ENCODE measurements at regions not wholly inside any gene's neighbourhood (a gene's known extent, or its start where the extent isn't known, plus 50 kb on each side); places are given as distances from the start of the nearest gene placed in this dataset.

- no peak for TF ChIP-seq EP300 (IDR thresholded peaks at IDR 0.05)
- no peak for TF ChIP-seq CTCF (IDR thresholded peaks at IDR 0.05)
- TF ChIP-seq POLR2AphosphoS5 (IDR thresholded peaks at IDR 0.05) = no peak
- TF ChIP-seq POLR2A (IDR thresholded peaks at IDR 0.05) = no peak
- Histone ChIP-seq H3K9me3 (no peaks in the 10 kb centered on the region), H3K36me3 (no peaks in the 10 kb centered on the region), H3K4me1 (peaks cover 0 to 45% (median 40%) of the 10 kb centered on the region in 4 donors), H3K27me3 (no peaks in the 10 kb centered on the region), H3K4me3 (no peak overlapping the region), H3K27ac (no peak overlapping the region)
- intact Hi-C loops (cut with DNase I) = no loop called here
- no peak for DNase-seq
- WGBS, 2 donors = 90 to 93% methylated on average over 13 of the region's 13 CpGs
These were observed 103.3 kb upstream of the PITX1 start for GRCh38 chr5:135137146-135137915.

- peaks cover 0 to 53% (median 43%) of the 10 kb centered on the region in 4 donors for H3K4me1 ChIP-seq
- DNase-seq = no peak
- no peak overlapping the region for H3K4me3 ChIP-seq
- intact Hi-C loops (cut with DNase I) = no loop called here
- H3K27ac ChIP-seq = no peak overlapping the region
- no peaks in the 10 kb centered on the region for H3K9me3 ChIP-seq
- H3K27me3 ChIP-seq = no peaks in the 10 kb centered on the region
- 93 to 96% methylated on average over 2 of the region's 2 CpGs for WGBS, 2 donors
- no peaks in the 10 kb centered on the region for H3K36me3 ChIP-seq
- TF ChIP-seq EP300 (IDR thresholded peaks at IDR 0.05) (no peak), POLR2AphosphoS5 (IDR thresholded peaks at IDR 0.05) (no peak), POLR2A (IDR thresholded peaks at IDR 0.05) (no peak), CTCF (IDR thresholded peaks at IDR 0.05) (no peak)
These were observed 102.5 kb upstream of the PITX1 start for GRCh38 chr5:135136546-135136945.

DNA sequence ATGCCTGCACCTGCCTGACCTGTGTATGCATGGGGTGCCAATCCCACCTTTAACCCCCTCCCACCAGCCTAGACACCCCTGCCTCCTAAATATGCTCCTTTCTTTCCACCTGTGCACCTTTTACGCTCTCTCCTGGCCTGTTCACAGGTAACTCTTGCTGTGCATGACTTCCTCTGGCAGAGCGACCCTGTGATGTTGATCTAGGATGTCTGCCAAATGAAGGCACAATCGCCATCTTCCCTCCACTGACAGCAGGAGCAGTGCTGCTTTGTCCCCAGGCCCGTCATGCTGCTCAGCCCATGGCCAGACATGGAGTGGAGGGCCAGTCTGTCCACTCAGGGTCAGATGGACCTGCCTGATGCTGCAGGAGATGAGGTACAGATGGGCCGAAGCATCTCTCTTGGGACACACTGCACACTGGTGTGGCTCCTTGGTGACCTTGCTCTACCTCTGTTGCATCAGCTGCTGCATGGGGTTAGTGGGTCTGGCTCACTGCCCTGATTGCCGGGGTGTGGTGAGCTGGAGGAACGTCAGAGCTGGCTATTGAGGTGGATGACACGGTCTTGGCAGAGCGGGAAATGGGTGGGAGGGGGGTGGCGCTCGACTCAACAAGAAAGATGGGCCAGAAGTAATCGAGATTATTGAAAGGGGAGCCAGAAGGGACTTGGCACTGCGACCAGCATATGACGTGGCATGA lies 101.7 kb upstream of the PITX1 start:
- no peak overlapping the region for H3K4me3 ChIP-seq
- no peak overlapping the region for H3K27ac ChIP-seq
- H3K9me3 ChIP-seq = no peaks in the 10 kb centered on the region
- no peaks in the 10 kb centered on the region for H3K36me3 ChIP-seq
- no peaks in the 10 kb centered on the region for H3K27me3 ChIP-seq
- TF ChIP-seq POLR2A (IDR thresholded peaks at IDR 0.05) (no peak), POLR2AphosphoS5 (IDR thresholded peaks at IDR 0.05) (peak in 1 of 4 donors; percentile 29)
- intact Hi-C loops (cut with DNase I) = no loop called here
- WGBS, 2 donors = 19 to 62% methylated on average over 14 of the region's 14 CpGs
- H3K4me1 ChIP-seq = peaks cover 0 to 47% (median 35%) of the 10 kb centered on the region in 4 donors
- peak; percentile 81 for DNase-seq

GRCh38 chr5:135134691-135135381 lies 100.8 kb upstream of the PITX1 start:
- Histone ChIP-seq H3K4me1 (peaks cover 0 to 38% (median 27%) of the 10 kb centered on the region in 4 donors), H3K36me3 (no peaks in the 10 kb centered on the region), H3K27ac (no peak overlapping the region), H3K9me3 (no peaks in the 10 kb centered on the region), H3K4me3 (no peak overlapping the region), H3K27me3 (no peaks in the 10 kb centered on the region)
- 53 to 79% methylated on average over 7 of the region's 7 CpGs for WGBS, 2 donors
- DNase-seq = no peak
- no peak for TF ChIP-seq EP300 (IDR thresholded peaks at IDR 0.05)
- TF ChIP-seq POLR2A (IDR thresholded peaks at IDR 0.05) = no peak
- TF ChIP-seq CTCF (IDR thresholded peaks at IDR 0.05) = no peak
- no peak for TF ChIP-seq POLR2AphosphoS5 (IDR thresholded peaks at IDR 0.05)
- intact Hi-C loops (cut with DNase I) = no loop called here
